HG02938 (cell line): ENCODE measurements at regions not wholly inside any gene's neighbourhood (a gene's known extent, or its start where the extent isn't known, plus 50 kb on each side); places are given as distances from the start of the nearest gene placed in this dataset.
"Not testable (repeated sequence)": the region's sequence is repeated elsewhere in the genome, so short reads cannot be mapped to it uniquely, and the experiment has no call there.

Experiments used
- ATAC-seq: cut with Tn5 transposase; IDR thresholded peaks from one replicate; pipeline ENCODE4 v1.9.1; 2021; ENCODE audit warnings: mild to moderate bottlenecking, moderate library complexity; ENCODE audit not compliant: unreplicated experiment

DNA sequence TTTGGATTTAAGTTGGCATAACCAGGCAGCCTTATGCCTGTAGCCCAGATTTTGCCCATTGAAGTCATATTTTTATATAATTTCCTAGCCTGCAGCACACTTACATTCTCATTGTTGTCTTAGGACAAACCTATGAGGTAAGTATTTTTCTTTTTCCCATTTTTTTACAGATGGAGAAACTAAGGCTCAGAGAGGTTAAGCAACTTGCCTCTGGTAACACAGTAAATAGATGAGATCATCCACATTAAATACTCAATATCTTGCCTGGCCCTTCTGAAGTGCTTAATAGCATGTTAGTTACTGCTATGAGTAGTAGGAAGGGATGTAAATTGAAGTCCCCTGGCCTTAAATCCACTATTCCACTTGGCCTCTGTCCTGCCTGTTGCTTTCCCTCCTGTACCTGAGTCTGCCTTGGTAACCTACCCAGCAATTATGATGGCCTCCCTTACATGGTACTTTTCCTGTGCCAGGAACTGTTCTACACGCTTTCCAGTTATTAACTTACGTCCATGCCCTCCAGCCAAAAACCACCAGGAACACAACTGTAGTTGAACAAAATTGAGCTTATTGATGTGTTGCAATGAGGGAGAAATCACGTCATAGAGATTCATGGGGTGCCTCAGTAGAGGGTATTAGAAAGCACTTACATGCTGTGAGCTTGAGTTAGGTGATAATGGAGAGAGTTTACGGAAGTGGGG is 111.6 kb upstream of the FGGY start:
- no peak for ATAC-seq

GRCh38 chr1:59186656-59187055 is 110.2 kb upstream of the FGGY start:
- ATAC-seq: no peak

DNA sequence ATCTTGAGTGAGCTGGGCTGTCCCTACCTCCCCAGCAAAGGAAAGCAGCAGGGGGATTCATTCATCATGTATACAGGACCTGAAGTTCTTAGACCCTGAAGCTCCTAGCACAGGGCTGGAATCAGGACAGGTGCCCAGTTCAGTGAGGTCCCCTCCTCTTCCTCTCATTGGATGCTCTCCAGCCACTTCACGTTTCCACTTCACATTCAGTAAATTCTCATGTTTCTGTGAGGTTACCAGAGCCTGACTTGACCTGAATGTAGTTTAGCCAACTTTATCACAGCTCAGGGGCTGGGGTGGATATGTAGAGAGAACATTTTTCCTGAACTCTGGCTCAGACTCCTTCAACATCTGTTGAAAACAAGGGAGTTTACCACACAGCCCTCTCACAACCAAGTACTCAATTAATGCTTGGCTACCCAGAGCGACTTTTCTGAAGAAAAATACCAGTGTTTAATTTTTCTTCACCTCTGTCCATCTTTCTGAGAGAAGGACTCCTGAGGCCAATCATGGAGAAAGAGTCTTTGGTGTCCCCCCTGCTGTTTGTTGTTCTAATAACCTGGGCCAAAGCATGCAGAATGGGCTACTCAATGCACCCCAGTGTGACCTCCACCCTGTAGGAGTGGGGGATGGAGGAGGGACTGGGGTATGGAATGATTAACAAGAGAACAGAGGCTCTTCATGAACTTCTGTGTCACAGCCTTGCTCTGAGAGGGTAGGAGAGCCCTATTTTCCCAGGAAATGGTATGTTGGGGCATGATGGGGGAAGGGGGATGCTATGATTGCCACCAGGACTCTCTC is 108.3 kb upstream of the FGGY start:
- ATAC-seq: no peak

- ATAC-seq: no peak
These were observed 103.3 kb upstream of the FGGY start for GRCh38 chr1:59193443-59194093.

DNA sequence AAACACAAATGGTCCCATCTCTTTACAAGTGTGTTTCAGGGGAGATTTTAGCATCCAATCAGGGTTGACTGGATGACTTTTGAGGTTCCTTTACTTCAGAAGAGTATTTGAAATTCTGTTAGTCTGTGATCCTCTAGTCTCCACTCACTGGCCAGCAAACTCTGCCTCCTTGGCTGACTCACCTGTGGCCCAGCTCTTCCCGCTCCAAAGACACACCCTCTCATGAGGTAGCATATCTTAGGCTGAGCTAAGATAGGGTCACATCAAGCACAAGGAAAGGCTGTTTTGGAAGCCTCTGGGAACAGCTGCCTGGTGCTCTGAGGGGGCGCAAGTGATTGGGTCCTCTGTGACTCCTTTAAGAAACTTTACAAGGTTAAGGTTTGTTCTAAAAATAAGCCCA is 102.3 kb upstream of the FGGY start:
- no peak for ATAC-seq

DNA sequence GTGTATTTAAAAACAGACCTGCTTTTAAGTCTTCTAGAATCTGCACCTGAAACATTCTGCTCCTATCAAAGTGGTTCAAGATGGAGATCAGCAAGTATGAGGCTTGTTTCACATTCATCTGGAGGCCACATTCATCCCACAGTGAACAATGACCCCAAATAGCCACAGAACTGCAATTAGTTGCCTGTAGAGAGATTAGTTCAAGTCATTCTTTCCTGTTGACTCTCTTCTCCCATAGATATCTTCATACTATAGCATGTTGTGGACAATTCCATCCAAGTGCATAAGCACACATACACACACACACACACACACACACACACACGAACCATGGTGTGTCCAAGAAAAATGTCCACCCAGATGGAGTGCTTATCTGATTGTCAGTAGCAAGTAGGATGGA is 101.7 kb upstream of the FGGY start:
- no peak for ATAC-seq

GRCh38 chr1:59198564-59198963 is 98.3 kb upstream of the FGGY start:
- ATAC-seq: no peak

- no peak for ATAC-seq
These were observed 97.7 kb upstream of the FGGY start for GRCh38 chr1:59199147-59199546.

- ATAC-seq: no peak
These were observed 97.0 kb upstream of the FGGY start for GRCh38 chr1:59199719-59200376.

- ATAC-seq: no peak
These were observed 95.6 kb upstream of the FGGY start for GRCh38 chr1:59201341-59201740.

DNA sequence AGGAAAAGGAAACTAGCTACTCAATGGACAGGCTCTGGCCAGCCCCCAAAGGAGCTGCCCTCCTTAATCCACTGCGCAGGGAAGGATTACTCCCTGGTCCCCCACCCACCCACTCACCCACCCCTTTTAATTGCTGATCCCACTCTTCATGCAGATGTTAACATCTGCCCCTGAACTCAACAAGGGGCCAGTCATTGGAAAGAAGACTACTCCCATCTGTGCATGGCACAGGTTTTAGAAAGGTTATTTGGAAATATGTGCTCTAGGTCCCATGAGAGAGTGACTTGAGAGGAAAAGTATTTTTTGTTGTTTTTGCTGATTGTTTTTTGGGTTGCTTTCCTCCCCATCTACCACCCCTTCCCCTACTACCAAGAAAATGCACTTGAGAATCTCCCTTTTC is 94.4 kb upstream of the FGGY start:
- no peak for ATAC-seq

DNA sequence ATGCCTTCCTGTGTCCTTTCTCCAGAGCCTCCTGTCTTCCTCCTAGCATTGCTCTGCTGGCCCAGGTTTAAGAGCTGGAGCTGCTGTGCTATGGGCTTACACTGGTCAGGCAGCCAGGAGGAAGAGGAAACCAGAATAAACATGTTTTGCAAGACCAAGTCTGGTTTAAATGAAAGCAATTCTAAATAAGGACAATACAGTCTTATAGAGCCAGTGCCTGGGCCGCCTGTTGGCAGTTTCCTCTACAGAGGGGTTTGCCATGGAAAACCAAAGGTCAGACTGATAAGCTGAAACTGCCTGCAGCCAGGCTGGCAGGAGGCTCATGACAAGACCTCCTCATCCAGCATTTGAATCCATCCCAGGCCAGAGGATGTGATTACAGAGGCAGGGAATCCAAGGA is 92.9 kb upstream of the FGGY start:
- ATAC-seq: no peak

DNA sequence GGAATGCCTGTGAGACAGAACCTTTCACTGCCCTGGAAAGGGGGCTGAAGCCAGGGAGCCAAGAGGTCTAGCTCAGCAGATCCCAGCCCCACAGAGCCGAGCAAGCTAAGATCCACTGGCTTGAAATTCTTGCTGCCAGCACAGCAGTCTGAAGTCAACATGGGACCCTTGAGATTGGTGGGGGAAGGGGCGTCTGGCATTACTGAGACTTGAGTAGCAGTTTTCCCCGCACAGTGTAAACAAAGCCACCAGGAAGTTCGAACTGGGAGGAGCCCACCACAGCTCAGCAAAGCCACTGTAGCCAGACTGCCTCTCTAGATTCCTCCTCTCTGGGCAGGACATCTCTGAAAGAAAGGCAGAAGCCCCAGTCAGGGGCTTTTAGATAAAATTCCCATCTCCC is 90.3 kb upstream of the FGGY start:
- ATAC-seq: not testable (repeated sequence)

GRCh38 chr1:59210430-59210829 is 86.5 kb upstream of the FGGY start:
- not testable (repeated sequence) for ATAC-seq

DNA sequence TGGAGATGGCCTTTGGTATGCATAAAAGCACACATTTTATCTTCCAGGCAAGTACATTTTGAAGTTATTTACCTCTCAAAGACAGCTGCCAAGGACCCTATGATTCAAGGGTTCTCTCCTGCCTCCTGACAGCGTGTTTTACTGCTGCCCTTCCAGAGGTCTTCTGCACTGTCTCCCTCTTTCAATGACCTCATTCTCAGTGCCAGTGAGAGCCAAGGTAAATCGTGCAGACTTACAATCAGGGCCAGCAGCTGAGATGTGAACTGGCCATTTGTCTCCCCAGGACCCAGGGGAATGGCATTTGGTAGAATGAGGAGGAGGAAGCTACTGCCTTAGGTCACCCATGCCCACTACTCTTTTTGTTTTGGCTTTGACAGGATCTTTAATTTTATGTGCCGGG is 84.2 kb upstream of the FGGY start:
- no peak for ATAC-seq

GRCh38 chr1:59214248-59215208 is 82.4 kb upstream of the FGGY start:
- ATAC-seq: no peak

DNA sequence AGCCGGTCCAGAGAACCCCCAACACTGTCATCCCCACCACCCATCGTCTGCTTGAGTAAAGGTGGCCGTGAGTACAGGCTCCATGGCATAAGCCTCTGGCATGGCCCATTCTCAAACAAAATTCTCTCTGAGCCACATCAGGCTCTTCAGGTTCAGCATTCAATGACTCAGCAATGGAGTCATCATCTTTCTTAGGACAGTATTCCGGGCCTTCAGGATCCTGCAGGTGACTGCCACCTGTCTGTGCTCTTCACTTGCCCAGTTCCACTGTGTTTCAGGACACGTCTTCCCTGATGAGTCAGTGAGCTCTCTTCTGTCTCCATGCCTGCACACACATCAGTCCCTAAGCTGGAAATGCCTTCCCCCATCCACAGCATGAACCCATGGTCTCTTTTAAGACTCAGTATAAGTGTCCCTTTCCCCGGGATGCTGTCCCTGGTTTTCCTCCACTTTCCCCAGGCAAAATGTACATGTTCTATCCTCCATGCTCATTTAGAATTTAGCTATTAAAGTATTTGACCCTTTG is 81.1 kb upstream of the FGGY start:
- ATAC-seq: no peak

GRCh38 chr1:59217439-59217838 is 79.5 kb upstream of the FGGY start:
- ATAC-seq: not testable (repeated sequence)

GRCh38 chr1:59218521-59219236 is 78.2 kb upstream of the FGGY start:
- no peak for ATAC-seq
